Thyroid gland (tissue), 4 donors: ENCODE measurements at regions not wholly inside any gene's neighbourhood (a gene's known extent, or its start where the extent isn't known, plus 50 kb on each side); places are given as distances from the start of the nearest gene placed in this dataset.

Experiments
- POLR2A ChIP-seq, 2 donors: fragments of 450-650 bp; IDR thresholded peaks; one replicate each; pipeline ENCODE4 v1.6.1; 2017; ENCODE audit warnings: antibody characterized with exemption in 2 of 2, mild to moderate bottlenecking in 2 of 2, moderate library complexity in 1 of 2
- TF ChIP-seq, protein P1 (sequence below), 6 experiments: fragments of 200-600 bp in 3 of 6; fragments of 450-650 bp in 3 of 6; sonication (generic) in 3 of 6; IDR thresholded peaks; one replicate each; pipeline ENCODE4 v1.5.1; 2016 to 2019; ENCODE audit warnings: antibody characterized with exemption in 6 of 6, mild to moderate bottlenecking in 2 of 6, inconsistent platforms in 1 of 6, moderate library complexity in 1 of 6

GRCh38 chr15:95068701-95069521 lies 837.5 kb downstream of the MCTP2 start:
- no peak for TF ChIP-seq POLR2A (IDR thresholded peaks at IDR 0.05)
- TF ChIP-seq, protein P1, sequence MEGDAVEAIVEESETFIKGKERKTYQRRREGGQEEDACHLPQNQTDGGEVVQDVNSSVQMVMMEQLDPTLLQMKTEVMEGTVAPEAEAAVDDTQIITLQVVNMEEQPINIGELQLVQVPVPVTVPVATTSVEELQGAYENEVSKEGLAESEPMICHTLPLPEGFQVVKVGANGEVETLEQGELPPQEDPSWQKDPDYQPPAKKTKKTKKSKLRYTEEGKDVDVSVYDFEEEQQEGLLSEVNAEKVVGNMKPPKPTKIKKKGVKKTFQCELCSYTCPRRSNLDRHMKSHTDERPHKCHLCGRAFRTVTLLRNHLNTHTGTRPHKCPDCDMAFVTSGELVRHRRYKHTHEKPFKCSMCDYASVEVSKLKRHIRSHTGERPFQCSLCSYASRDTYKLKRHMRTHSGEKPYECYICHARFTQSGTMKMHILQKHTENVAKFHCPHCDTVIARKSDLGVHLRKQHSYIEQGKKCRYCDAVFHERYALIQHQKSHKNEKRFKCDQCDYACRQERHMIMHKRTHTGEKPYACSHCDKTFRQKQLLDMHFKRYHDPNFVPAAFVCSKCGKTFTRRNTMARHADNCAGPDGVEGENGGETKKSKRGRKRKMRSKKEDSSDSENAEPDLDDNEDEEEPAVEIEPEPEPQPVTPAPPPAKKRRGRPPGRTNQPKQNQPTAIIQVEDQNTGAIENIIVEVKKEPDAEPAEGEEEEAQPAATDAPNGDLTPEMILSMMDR (IDR thresholded peaks at IDR 0.05) = no peak
